ENCODE measurements at regions not wholly inside any gene's neighbourhood (a gene's known extent, or its start where the extent isn't known, plus 50 kb on each side); places are given as distances from the start of the nearest gene placed in this dataset.

GRCh38 chr7:35401217-35401879 is 147.4 kb upstream of the TBX20 start:
- no peaks in the 10 kb centered on the region for H3K4me1 ChIP-seq (ENCODE audit: insufficient read depth, low read length)
- peaks cover 10% of the 10 kb centered on the region for H3K27me3 ChIP-seq (ENCODE audit: insufficient read depth, low read length, poor library complexity)
- no peaks in the 10 kb centered on the region for H3K79me2 ChIP-seq (ENCODE audit: insufficient read depth, low read length)
- H3K9me3 ChIP-seq (ENCODE audit: insufficient read depth, low read length, severe bottlenecking): no peaks in the 10 kb centered on the region
- H3K4me2 ChIP-seq (ENCODE audit: insufficient read depth, low read length): no peak overlapping the region
- no peak overlapping the region for H3K4me3 ChIP-seq (ENCODE audit: low read depth in 1 of 2, low read length in 2 of 2)
- no peaks in the 10 kb centered on the region; the same call in 1 of the 2 replicates for H4K20me1 ChIP-seq (ENCODE audit: insufficient read depth, low read length)
- H2AFZ ChIP-seq (ENCODE audit: low read depth, low read length): no peak overlapping the region
- no peak overlapping the region for H3K9ac ChIP-seq (ENCODE audit: low read depth, low read length)
- TF ChIP-seq CTCF (IDR thresholded peaks at IDR 0.05; ENCODE audit: borderline replicate concordance, extremely low read depth, low read length, poor library complexity, severe bottlenecking) (no peak), EZH2 (IDR thresholded peaks at IDR 0.05; ENCODE audit: borderline replicate concordance, low read depth, low read length, severe bottlenecking) (no peak)
- no peak overlapping the region for H3K27ac ChIP-seq (ENCODE audit: low read length)
- DNase-seq (no peak), ATAC-seq (ENCODE audit: insufficient read depth, low read depth) (no peak)
- H3K36me3 ChIP-seq (ENCODE audit: insufficient read depth, low read length): no peaks in the 10 kb centered on the region

GRCh38 chr7:35399840-35400239 is 145.9 kb upstream of the TBX20 start:
- Histone ChIP-seq H3K4me3 (ENCODE audit: low read depth in 1 of 2, low read length in 2 of 2) (no peak overlapping the region), H3K36me3 (ENCODE audit: insufficient read depth, low read length) (no peaks in the 10 kb centered on the region), H3K9ac (ENCODE audit: low read depth, low read length) (no peak overlapping the region), H4K20me1 (ENCODE audit: insufficient read depth, low read length) (no peaks in the 10 kb centered on the region; the same call in 1 of the 2 replicates), H3K27ac (ENCODE audit: low read length) (no peak overlapping the region), H3K4me1 (ENCODE audit: insufficient read depth, low read length) (no peaks in the 10 kb centered on the region), H3K27me3 (ENCODE audit: insufficient read depth, low read length, poor library complexity) (peaks cover 9% of the 10 kb centered on the region), H3K4me2 (ENCODE audit: insufficient read depth, low read length) (no peak overlapping the region), H2AFZ (ENCODE audit: low read depth, low read length) (no peak overlapping the region), H3K79me2 (ENCODE audit: insufficient read depth, low read length) (no peaks in the 10 kb centered on the region), H3K9me3 (ENCODE audit: insufficient read depth, low read length, severe bottlenecking) (no peaks in the 10 kb centered on the region)
- TF ChIP-seq EZH2 (IDR thresholded peaks at IDR 0.05; ENCODE audit: borderline replicate concordance, low read depth, low read length, severe bottlenecking) (no peak), CTCF (IDR thresholded peaks at IDR 0.05; ENCODE audit: borderline replicate concordance, extremely low read depth, low read length, poor library complexity, severe bottlenecking) (no peak)
- ATAC-seq (ENCODE audit: insufficient read depth, low read depth): no peak
- DNase-seq: no peak

GRCh38 chr7:35399216-35399615 is 145.3 kb upstream of the TBX20 start:
- no peaks in the 10 kb centered on the region for H3K4me1 ChIP-seq (ENCODE audit: insufficient read depth, low read length)
- no peaks in the 10 kb centered on the region for H3K79me2 ChIP-seq (ENCODE audit: insufficient read depth, low read length)
- H3K9ac ChIP-seq (ENCODE audit: low read depth, low read length): no peak overlapping the region
- DNase-seq: no peak
- peaks cover 4% of the 10 kb centered on the region for H3K27me3 ChIP-seq (ENCODE audit: insufficient read depth, low read length, poor library complexity)
- H3K4me3 ChIP-seq (ENCODE audit: low read depth in 1 of 2, low read length in 2 of 2): no peak overlapping the region
- no peak overlapping the region for H3K4me2 ChIP-seq (ENCODE audit: insufficient read depth, low read length)
- TF ChIP-seq CTCF (IDR thresholded peaks at IDR 0.05; ENCODE audit: borderline replicate concordance, extremely low read depth, low read length, poor library complexity, severe bottlenecking) (no peak), EZH2 (IDR thresholded peaks at IDR 0.05; ENCODE audit: borderline replicate concordance, low read depth, low read length, severe bottlenecking) (no peak)
- no peak for ATAC-seq (ENCODE audit: insufficient read depth, low read depth)
- no peak overlapping the region for H3K27ac ChIP-seq (ENCODE audit: low read length)
- H3K36me3 ChIP-seq (ENCODE audit: insufficient read depth, low read length): no peaks in the 10 kb centered on the region
- no peaks in the 10 kb centered on the region for H3K9me3 ChIP-seq (ENCODE audit: insufficient read depth, low read length, severe bottlenecking)
- H2AFZ ChIP-seq (ENCODE audit: low read depth, low read length): no peak overlapping the region
- H4K20me1 ChIP-seq (ENCODE audit: insufficient read depth, low read length): no peaks in the 10 kb centered on the region; the same call in 1 of the 2 replicates

All from DND-41 (cell line).